ENCODE measurements at regions not wholly inside any gene's neighbourhood (a gene's known extent, or its start where the extent isn't known, plus 50 kb on each side); places are given as distances from the start of the nearest gene placed in this dataset.

DNA sequence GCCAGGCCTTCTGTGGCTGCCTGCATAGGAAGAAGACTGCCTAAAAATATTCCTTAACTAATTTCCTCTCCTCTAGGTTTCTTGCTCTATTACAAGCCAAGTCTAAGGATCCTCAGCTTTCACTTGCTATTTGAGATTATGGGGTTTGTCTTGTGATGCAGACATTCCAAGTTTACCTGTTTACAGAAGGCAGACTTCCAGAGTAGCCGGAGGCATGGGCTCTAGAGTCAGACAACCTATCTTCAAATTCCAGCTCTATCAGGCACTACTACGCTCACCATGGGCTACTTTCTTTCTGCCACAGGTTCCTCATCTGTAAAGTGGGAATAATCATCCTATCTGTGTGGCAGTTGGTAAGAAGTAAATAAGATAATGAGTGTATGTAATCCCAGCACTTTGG lies 95.6 kb upstream of the BCL6 start:
- H3K36me3 Mint-ChIP-seq (ENCODE audit: low read depth), result no peaks in the 10 kb centered on the region
- H3K4me1 Mint-ChIP-seq, result peaks cover 20% of the 10 kb centered on the region
- H3K4me3 Mint-ChIP-seq, result no peak overlapping the region
- H3K27me3 Mint-ChIP-seq (ENCODE audit: low read depth), result peaks cover 1% of the 10 kb centered on the region
- no peak overlapping the region for H3K27ac Mint-ChIP-seq
- TF ChIP-seq, protein P1, sequence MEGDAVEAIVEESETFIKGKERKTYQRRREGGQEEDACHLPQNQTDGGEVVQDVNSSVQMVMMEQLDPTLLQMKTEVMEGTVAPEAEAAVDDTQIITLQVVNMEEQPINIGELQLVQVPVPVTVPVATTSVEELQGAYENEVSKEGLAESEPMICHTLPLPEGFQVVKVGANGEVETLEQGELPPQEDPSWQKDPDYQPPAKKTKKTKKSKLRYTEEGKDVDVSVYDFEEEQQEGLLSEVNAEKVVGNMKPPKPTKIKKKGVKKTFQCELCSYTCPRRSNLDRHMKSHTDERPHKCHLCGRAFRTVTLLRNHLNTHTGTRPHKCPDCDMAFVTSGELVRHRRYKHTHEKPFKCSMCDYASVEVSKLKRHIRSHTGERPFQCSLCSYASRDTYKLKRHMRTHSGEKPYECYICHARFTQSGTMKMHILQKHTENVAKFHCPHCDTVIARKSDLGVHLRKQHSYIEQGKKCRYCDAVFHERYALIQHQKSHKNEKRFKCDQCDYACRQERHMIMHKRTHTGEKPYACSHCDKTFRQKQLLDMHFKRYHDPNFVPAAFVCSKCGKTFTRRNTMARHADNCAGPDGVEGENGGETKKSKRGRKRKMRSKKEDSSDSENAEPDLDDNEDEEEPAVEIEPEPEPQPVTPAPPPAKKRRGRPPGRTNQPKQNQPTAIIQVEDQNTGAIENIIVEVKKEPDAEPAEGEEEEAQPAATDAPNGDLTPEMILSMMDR (IDR thresholded peaks at IDR 0.05; ENCODE audit: unreplicated experiment in 3 of 3), result no peak
- no peaks in the 10 kb centered on the region for H3K9me3 Mint-ChIP-seq

DNA sequence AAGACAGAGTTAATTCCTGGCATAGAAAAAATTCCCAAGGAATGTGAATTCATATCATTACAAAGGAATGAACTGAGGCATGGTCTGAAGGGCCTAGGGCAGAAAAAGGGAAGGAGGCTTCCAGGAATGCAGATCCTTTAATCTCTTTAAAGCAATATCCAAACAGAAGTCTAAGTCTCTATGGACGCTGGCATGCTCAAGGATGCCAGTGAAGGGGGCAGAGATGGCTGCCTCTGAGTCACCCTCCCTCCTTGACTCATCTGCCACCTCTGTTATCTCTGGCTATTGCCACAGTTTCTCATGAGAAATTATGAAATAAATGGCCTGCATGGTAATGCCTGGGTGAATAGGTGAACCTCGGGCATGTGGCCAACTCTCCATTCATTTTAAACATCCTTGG lies 96.3 kb upstream of the BCL6 start:
- no peaks in the 10 kb centered on the region for H3K9me3 Mint-ChIP-seq
- H3K36me3 Mint-ChIP-seq (ENCODE audit: low read depth), result no peaks in the 10 kb centered on the region
- TF ChIP-seq, protein P1 (IDR thresholded peaks at IDR 0.05; ENCODE audit: unreplicated experiment in 3 of 3), result no peak
- H3K4me1 Mint-ChIP-seq, result peaks cover 16% of the 10 kb centered on the region
- H3K27me3 Mint-ChIP-seq (ENCODE audit: low read depth), result peaks cover 4% of the 10 kb centered on the region
- H3K4me3 Mint-ChIP-seq, result no peak overlapping the region
- H3K27ac Mint-ChIP-seq, result no peak overlapping the region

DNA sequence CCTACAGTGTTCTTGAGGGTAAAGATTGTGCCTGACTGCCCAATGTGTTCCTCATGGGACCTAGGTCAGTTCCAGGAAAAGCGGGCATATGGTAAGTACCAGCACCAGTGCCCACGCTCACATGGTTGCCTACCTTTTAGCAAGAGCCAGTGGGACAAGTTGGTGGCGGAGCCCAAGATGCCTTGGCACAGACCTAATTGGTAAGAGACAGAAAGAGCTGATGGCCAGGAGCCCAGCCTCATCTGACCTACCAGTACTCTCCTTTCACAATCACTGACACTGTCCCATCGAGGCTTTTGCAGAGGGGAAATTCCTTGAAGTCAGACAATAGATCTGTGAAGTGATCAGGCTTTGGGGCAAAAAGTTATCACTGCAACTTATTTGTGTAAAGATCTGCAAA lies 98.4 kb upstream of the BCL6 start:
- Mint-ChIP-seq H3K27me3 (ENCODE audit: low read depth) (peaks cover 4% of the 10 kb centered on the region), H3K4me3 (no peak overlapping the region), H3K4me1 (no peaks in the 10 kb centered on the region), H3K27ac (no peak overlapping the region), H3K9me3 (no peaks in the 10 kb centered on the region), H3K36me3 (ENCODE audit: low read depth) (no peaks in the 10 kb centered on the region)
- TF ChIP-seq, protein P1 (IDR thresholded peaks at IDR 0.05; ENCODE audit: unreplicated experiment in 3 of 3), result no peak

DNA sequence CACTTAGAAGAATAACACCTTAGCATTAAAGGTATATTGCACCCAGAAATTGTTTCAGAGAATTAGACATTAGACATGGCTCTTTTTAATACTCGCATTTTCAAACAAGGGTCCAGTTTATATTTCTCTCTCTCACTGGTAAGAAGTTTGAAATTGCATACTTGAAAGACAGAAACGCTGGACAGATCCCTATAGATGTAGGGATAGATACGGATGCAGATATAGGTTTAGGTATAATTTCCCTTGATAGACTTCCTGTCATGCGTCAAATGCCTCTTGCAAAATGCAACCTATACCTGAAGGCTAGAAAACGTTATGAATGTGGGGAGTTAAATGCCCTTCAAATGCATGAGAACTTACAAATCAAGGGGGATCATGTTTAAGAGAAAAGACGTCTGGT lies 99.4 kb upstream of the BCL6 start:
- H3K4me3 Mint-ChIP-seq, result no peak overlapping the region
- TF ChIP-seq, protein P1 (IDR thresholded peaks at IDR 0.05; ENCODE audit: unreplicated experiment in 3 of 3), result no peak
- no peaks in the 10 kb centered on the region for H3K9me3 Mint-ChIP-seq
- H3K27ac Mint-ChIP-seq, result no peak overlapping the region
- H3K27me3 Mint-ChIP-seq (ENCODE audit: low read depth), result peaks cover 4% of the 10 kb centered on the region
- no peaks in the 10 kb centered on the region for H3K36me3 Mint-ChIP-seq (ENCODE audit: low read depth)
- no peaks in the 10 kb centered on the region for H3K4me1 Mint-ChIP-seq

DNA sequence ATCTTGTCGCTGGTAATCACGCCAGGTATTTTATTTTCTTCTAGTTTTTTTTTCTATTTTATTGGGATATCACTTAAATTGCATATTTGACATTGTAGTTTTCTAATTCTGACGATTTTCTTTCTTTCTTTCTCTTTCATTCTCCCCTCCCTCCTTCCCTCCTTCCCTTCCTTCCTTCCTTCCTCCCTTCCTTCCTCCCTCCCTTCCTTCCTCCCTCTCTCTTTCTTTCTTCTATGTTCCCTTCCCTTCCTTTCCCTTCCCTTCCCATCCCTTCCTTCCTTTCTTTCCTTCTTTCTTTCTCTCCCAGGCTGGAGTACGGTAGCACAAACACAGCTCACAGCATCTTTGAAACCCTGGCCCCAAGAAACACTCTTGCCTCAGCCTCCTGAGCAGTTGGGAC lies 100.6 kb upstream of the BCL6 start:
- H3K4me1 Mint-ChIP-seq, result no peaks in the 10 kb centered on the region
- no peaks in the 10 kb centered on the region for H3K9me3 Mint-ChIP-seq
- no peak overlapping the region for H3K27ac Mint-ChIP-seq
- peaks cover 4% of the 10 kb centered on the region for H3K27me3 Mint-ChIP-seq (ENCODE audit: low read depth)
- TF ChIP-seq, protein P1 (IDR thresholded peaks at IDR 0.05; ENCODE audit: unreplicated experiment in 3 of 3), result no peak
- no peak overlapping the region for H3K4me3 Mint-ChIP-seq
- H3K36me3 Mint-ChIP-seq (ENCODE audit: low read depth), result no peaks in the 10 kb centered on the region

DNA sequence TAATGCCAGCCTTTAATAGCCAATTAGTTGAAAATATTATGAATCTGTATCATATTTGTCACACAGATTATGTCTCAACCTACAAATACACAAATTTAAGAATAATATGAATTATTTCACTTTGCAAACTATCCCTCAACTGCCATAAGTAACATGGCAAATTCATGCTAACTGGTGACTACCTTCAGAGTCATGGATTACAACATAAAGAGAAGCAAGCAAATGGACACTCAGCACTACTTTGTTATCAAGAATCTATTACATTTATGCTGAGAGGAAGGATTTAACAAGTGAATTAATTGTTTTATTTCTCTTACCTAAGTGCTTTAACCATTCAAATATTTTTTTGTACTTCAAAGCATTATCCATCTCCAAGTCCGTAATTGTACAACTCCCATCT lies 103.1 kb upstream of the BCL6 start:
- H3K4me3 Mint-ChIP-seq, result no peak overlapping the region

More for the DNA sequence above, 103.1 kb upstream of the BCL6 start:
- no peaks in the 10 kb centered on the region for H3K4me1 Mint-ChIP-seq
- H3K36me3 Mint-ChIP-seq (ENCODE audit: low read depth), result no peaks in the 10 kb centered on the region
- no peaks in the 10 kb centered on the region for H3K9me3 Mint-ChIP-seq
- no peak overlapping the region for H3K27ac Mint-ChIP-seq
- H3K27me3 Mint-ChIP-seq (ENCODE audit: low read depth), result peaks cover 4% of the 10 kb centered on the region
- TF ChIP-seq, protein P1 (IDR thresholded peaks at IDR 0.05; ENCODE audit: unreplicated experiment in 3 of 3), result no peak

Measured in nephron (organoid).